Upper lobe of left lung (tissue), 6 donors: ENCODE measurements at regions not wholly inside any gene's neighbourhood (a gene's known extent, or its start where the extent isn't known, plus 50 kb on each side); places are given as distances from the start of the nearest gene placed in this dataset.

ENCODE experiments used
- ATAC-seq, 2 donors: fragments of 200-7000 bp; cut with Tn5 transposase; one replicate each; pipeline ENCODE4 v1.9.1; 2022; ENCODE audit warnings: mild to moderate bottlenecking in 2 of 2, moderate library complexity in 2 of 2; ENCODE audit not compliant: low FRiP score in 2 of 2
- DNase-seq, 2 donors: peaks; one replicate each; pipeline ENCODE4 v3.0.0-alpha.2; 2019 to 2020
- H3K27ac ChIP-seq, 4 donors: fragments of 200-600 bp; sonication (generic); one replicate each; pipeline ENCODE4 v1.5.1; 2016 to 2019
- H3K27me3 ChIP-seq, 4 donors: fragments of 200-600 bp; sonication (generic); one replicate each; pipeline ENCODE4 v1.5.1; 2017 to 2019
- H3K36me3 ChIP-seq, 4 donors: fragments of 200-600 bp; sonication (generic); one replicate each; pipeline ENCODE4 v1.5.1; 2016 to 2019
- H3K4me1 ChIP-seq, 4 donors: fragments of 200-600 bp; sonication (generic); one replicate each; pipeline ENCODE4 v1.5.1; 2018 to 2019
- H3K4me3 ChIP-seq, 4 donors: fragments of 200-600 bp; sonication (generic); one replicate each; pipeline ENCODE4 v1.5.1; 2017 to 2019; ENCODE audit warnings: mild to moderate bottlenecking in 2 of 4, moderate library complexity in 1 of 4
- H3K9me3 ChIP-seq, 4 donors: fragments of 200-600 bp; sonication (generic); one replicate each; pipeline ENCODE4 v1.5.1; 2018 to 2019
- EP300 ChIP-seq, 4 donors: sonication (generic); formaldehyde crosslinking; IDR thresholded peaks; one replicate each; pipeline ENCODE4 v1.5.1; 2017; ENCODE audit warnings: antibody characterized with exemption in 4 of 4, control low read depth in 2 of 4
- POLR2A ChIP-seq, 4 donors: fragments of 450-650 bp; IDR thresholded peaks; one replicate each; pipeline ENCODE4 v1.5.1; 2016 to 2017; ENCODE audit warnings: antibody characterized with exemption in 4 of 4, mild to moderate bottlenecking in 2 of 4
- POLR2AphosphoS5 ChIP-seq, 2 donors: sonication (generic); formaldehyde crosslinking; IDR thresholded peaks; one replicate each; pipeline ENCODE4 v1.5.1; 2017; ENCODE audit warnings: antibody characterized with exemption in 2 of 2
- WGBS, 2 donors: methylation state at CpG; one replicate each; pipeline ENCODE4 v1.1.5; 2017 to 2018; 5-methylcytosine and 5-hydroxymethylcytosine counted together
- TF ChIP-seq, protein P1 (sequence below), 6 experiments: fragments of 450-650 bp in 4 of 6; fragments of 200-600 bp in 2 of 6; sonication (generic) in 2 of 6; IDR thresholded peaks; one replicate each; pipeline ENCODE4 v1.5.1; 2016 to 2019; ENCODE audit warnings: antibody characterized with exemption in 6 of 6
- donor health status: DM: no; HTN: no; CAD: no; lungs with moderate emphysema.
- donor health status: DM: no; HTN: yes; CAD: no; lungs with severe emphysema.

DNA sequence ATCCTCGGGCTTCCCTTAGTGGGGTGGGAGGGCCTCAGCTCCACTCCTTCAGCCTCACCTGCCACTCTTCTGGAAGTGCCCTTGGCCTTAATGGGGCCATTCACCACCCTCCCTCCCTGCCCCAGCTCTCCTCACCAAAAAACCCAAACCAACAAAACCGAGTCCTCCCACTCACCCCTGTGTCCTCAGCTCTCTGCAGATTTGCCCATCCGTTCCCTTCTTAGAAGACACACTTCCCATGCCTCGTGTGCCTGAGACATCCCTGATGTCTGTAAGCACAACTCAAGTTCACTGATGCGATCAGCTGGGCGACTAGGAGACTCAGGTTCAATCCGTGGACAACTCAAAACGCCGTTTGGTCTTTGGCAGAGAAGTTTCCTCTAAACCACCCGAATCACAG is 839.2 kb downstream of the TBC1D22A start:
- H3K4me1 ChIP-seq, result no peaks in the 10 kb centered on the region
- no peak for DNase-seq
- 79 to 81% methylated on average over 10 of the region's 10 CpGs for WGBS, 2 donors

DNA sequence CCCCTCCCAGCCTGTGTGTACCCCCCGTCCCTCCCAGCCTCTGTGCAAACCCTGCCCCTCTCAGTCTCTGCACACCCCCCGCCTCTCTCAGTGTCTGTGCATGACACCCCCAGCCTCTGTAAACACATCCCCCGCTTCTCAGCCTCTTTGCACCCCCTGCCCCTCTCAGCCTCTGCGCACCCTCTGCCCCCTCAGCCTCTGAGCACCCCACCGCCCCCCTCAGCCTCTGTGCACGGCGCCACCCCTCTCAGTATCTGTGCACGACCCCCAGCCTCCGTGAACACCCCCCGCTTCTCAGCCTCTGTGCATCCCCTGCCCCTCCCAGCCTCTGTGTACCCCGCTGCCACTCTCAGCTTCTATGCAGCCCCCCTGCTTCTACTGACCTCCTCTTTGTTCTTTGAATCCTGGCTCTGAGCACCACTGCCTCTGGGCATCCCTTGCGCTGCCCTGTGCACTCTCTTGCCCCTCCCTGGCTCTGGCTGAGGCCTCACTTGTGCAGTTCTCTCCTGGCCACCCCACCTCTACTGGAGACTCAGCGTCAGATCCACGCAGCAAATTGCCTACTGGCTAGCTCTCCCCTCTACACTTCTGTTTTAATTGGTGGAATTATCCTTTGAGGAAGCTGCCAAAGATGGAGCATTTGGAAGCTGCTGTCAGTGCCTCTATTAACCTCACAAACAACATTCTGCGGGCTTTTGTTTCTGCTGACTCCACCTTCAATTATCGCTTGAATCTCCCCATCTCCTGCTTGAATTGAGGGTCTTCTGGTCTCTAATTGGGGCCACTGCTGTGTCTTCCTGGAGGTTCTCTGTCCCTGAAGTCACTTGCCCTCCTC is 838.6 kb downstream of the TBC1D22A start:
- Histone ChIP-seq H3K9me3 (no peaks in the 10 kb centered on the region), H3K4me3 (no peak overlapping the region), H3K27me3 (no peaks in the 10 kb centered on the region), H3K4me1 (no peaks in the 10 kb centered on the region), H3K36me3 (no peaks in the 10 kb centered on the region), H3K27ac (no peak overlapping the region)
- no peak for ATAC-seq
- TF ChIP-seq POLR2AphosphoS5 (IDR thresholded peaks at IDR 0.05), result no peak
- no peak for TF ChIP-seq POLR2A (IDR thresholded peaks at IDR 0.05)
- TF ChIP-seq, protein P1, sequence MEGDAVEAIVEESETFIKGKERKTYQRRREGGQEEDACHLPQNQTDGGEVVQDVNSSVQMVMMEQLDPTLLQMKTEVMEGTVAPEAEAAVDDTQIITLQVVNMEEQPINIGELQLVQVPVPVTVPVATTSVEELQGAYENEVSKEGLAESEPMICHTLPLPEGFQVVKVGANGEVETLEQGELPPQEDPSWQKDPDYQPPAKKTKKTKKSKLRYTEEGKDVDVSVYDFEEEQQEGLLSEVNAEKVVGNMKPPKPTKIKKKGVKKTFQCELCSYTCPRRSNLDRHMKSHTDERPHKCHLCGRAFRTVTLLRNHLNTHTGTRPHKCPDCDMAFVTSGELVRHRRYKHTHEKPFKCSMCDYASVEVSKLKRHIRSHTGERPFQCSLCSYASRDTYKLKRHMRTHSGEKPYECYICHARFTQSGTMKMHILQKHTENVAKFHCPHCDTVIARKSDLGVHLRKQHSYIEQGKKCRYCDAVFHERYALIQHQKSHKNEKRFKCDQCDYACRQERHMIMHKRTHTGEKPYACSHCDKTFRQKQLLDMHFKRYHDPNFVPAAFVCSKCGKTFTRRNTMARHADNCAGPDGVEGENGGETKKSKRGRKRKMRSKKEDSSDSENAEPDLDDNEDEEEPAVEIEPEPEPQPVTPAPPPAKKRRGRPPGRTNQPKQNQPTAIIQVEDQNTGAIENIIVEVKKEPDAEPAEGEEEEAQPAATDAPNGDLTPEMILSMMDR (IDR thresholded peaks at IDR 0.05), result no peak
- TF ChIP-seq EP300 (IDR thresholded peaks at IDR 0.05), result no peak
- no peak for DNase-seq
- WGBS, 2 donors, result 68 to 75% methylated on average over 13 to 15 of the region's 16 CpGs

More for the DNA sequence above, 839.2 kb downstream of the TBC1D22A start:
- ATAC-seq, result no peak
- TF ChIP-seq EP300 (IDR thresholded peaks at IDR 0.05), result no peak
- no peak for TF ChIP-seq POLR2A (IDR thresholded peaks at IDR 0.05)
- TF ChIP-seq, protein P1 (IDR thresholded peaks at IDR 0.05), result no peak
- TF ChIP-seq POLR2AphosphoS5 (IDR thresholded peaks at IDR 0.05), result no peak
- Histone ChIP-seq H3K9me3 (no peaks in the 10 kb centered on the region), H3K27ac (no peak overlapping the region), H3K4me3 (no peak overlapping the region), H3K27me3 (no peaks in the 10 kb centered on the region), H3K36me3 (no peaks in the 10 kb centered on the region)

DNA sequence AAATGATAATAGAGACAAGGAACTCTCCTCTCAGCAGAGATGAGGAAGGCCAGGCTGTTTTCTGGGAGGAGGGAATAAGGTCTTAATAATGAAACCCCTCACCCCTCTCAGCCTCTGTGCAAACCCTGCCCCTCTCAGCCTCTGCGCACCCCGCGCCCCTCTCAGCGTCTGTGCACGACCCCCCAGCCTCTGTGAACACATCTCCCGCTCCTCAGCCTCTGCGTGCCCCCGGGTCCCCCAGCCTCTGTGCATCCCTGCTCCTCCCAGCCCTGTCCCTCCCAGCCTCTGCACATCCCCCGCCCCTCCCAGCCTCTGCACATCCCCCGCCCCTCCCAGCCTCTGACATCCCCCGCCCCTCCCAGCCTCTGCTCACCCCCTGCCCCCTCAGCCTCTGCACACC is 837.8 kb downstream of the TBC1D22A start:
- no peak for ATAC-seq

DNA sequence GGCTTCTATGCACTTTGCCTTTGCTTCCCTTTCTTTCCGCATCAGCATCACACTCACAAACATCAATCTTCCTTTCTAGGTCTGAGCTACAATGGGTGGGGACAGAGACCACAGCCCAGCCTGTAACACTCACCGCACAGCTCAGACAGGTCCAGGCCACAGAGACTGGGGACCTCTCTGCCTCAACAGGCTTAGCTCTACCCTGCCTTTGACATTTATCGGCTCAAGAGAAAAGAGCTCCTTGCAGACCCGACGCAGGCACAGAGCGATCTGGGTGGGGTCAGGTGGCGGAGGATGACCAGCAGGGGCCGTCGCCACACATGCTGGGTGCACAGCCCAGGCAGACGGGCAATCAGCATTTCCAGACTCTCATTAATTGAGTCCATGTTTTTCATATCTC is 837.3 kb downstream of the TBC1D22A start:
- Histone ChIP-seq H3K36me3 (no peaks in the 10 kb centered on the region), H3K9me3 (no peaks in the 10 kb centered on the region), H3K4me1 (no peaks in the 10 kb centered on the region), H3K27ac (no peak overlapping the region), H3K27me3 (no peaks in the 10 kb centered on the region), H3K4me3 (no peak overlapping the region)
- ATAC-seq (peak in 1 of 2 donors; percentile 39), DNase-seq (no peak)
- 59 to 75% methylated on average over 10 of the region's 10 CpGs for WGBS, 2 donors
- no peak for TF ChIP-seq POLR2A (IDR thresholded peaks at IDR 0.05)
- TF ChIP-seq, protein P1 (IDR thresholded peaks at IDR 0.05), result no peak
- TF ChIP-seq POLR2AphosphoS5 (IDR thresholded peaks at IDR 0.05), result no peak
- no peak for TF ChIP-seq EP300 (IDR thresholded peaks at IDR 0.05)

More for the DNA sequence above, 837.8 kb downstream of the TBC1D22A start:
- TF ChIP-seq EP300 (IDR thresholded peaks at IDR 0.05), result no peak
- TF ChIP-seq POLR2AphosphoS5 (IDR thresholded peaks at IDR 0.05), result no peak
- TF ChIP-seq, protein P1 (IDR thresholded peaks at IDR 0.05), result no peak
- no peak for TF ChIP-seq POLR2A (IDR thresholded peaks at IDR 0.05)
- Histone ChIP-seq H3K9me3 (no peaks in the 10 kb centered on the region), H3K4me1 (no peaks in the 10 kb centered on the region), H3K36me3 (no peaks in the 10 kb centered on the region), H3K27me3 (no peaks in the 10 kb centered on the region), H3K4me3 (no peak overlapping the region), H3K27ac (no peak overlapping the region)
- 71 to 83% methylated on average over 9 of the region's 11 CpGs for WGBS, 2 donors
- DNase-seq, result no peak

DNA sequence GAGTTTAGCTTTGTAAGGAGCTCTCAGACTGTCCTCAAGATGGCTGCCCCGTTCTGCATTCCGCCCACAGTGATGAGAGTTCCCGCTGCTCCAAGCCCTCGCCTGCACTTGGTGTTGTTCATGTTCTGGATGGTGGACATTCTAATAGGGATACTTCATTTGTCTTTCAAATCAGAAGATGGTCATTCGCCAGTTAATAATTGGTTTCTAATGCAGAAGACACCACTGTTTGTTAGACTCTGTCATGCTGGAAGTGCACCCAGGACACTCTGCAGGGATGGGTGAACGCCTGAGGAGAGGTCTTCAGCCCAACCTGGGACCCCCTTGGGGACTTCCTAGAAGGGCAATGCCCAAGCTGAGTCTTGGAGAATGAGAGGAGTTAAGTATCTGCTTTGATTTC is 836.4 kb downstream of the TBC1D22A start:
- Histone ChIP-seq H3K9me3 (no peaks in the 10 kb centered on the region), H3K27me3 (no peaks in the 10 kb centered on the region), H3K4me1 (no peaks in the 10 kb centered on the region), H3K36me3 (no peaks in the 10 kb centered on the region), H3K27ac (no peak overlapping the region), H3K4me3 (no peak overlapping the region)
- no peak for TF ChIP-seq POLR2A (IDR thresholded peaks at IDR 0.05)
- ATAC-seq (no peak), DNase-seq (no peak)
- WGBS, 2 donors, result 93 to 94% methylated on average over 6 of the region's 6 CpGs
